RPMI7951 (cell line): ENCODE measurements at regions not wholly inside any gene's neighbourhood (a gene's known extent, or its start where the extent isn't known, plus 50 kb on each side); places are given as distances from the start of the nearest gene placed in this dataset.
A peak's percentile ranks its signal among the peaks of the same experiment; 100 is the strongest.
"Not testable (repeated sequence)": the region's sequence is repeated elsewhere in the genome, so short reads cannot be mapped to it uniquely, and the experiment has no call there.

Experiments used
- DNase-seq: peaks from one replicate; pipeline ENCODE4 v3.0.0-alpha.2; 2012; ENCODE audit warnings: low read depth

- DNase-seq = peak; percentile 16
Measured at GRCh38 chr7:6938284-6938683, 112.2 kb upstream of the CCZ1B start.

GRCh38 chr7:6939126-6939525, 113.1 kb upstream of the CCZ1B start:
- not testable (repeated sequence) for DNase-seq

- not testable (repeated sequence) for DNase-seq
Measured at GRCh38 chr7:6939896-6940295, 113.8 kb upstream of the CCZ1B start.

GRCh38 chr7:6946873-6947272, 120.8 kb upstream of the CCZ1B start:
- not testable (repeated sequence) for DNase-seq

GRCh38 chr7:6950231-6950630, 124.2 kb upstream of the CCZ1B start:
- DNase-seq = peak; percentile 53

GRCh38 chr7:6951553-6951952, 125.5 kb upstream of the CCZ1B start:
- DNase-seq = not testable (repeated sequence)

GRCh38 chr7:6953138-6953797, 127.2 kb upstream of the CCZ1B start:
- not testable (repeated sequence) for DNase-seq

GRCh38 chr7:6953798-6954181, 127.7 kb upstream of the CCZ1B start:
- DNase-seq = not testable (repeated sequence)

GRCh38 chr7:6955385-6955784, 129.3 kb upstream of the CCZ1B start:
- not testable (repeated sequence) for DNase-seq

GRCh38 chr7:6955990-6956566, 130.0 kb upstream of the CCZ1B start:
- DNase-seq = not testable (repeated sequence)

- DNase-seq = not testable (repeated sequence)
Measured at GRCh38 chr7:6958371-6958770, 132.3 kb upstream of the CCZ1B start.

- DNase-seq = not testable (repeated sequence)
Measured at GRCh38 chr7:6959942-6960341, 133.9 kb upstream of the CCZ1B start.

GRCh38 chr7:6962871-6963270, 136.8 kb upstream of the CCZ1B start:
- not testable (repeated sequence) for DNase-seq

- peak; percentile 33 for DNase-seq
Measured at GRCh38 chr7:6965051-6965450, 139.0 kb upstream of the CCZ1B start.

- not testable (repeated sequence) for DNase-seq
Measured at GRCh38 chr7:6970180-6970579, 144.1 kb upstream of the CCZ1B start.

- DNase-seq = not testable (repeated sequence)
Measured at GRCh38 chr7:6974876-6975275, 148.8 kb upstream of the CCZ1B start.

- DNase-seq = not testable (repeated sequence)
Measured at GRCh38 chr7:6975346-6975745, 149.3 kb upstream of the CCZ1B start.

GRCh38 chr7:6977368-6977767, 151.3 kb upstream of the CCZ1B start:
- DNase-seq = not testable (repeated sequence)

GRCh38 chr7:6978326-6978725, 152.3 kb upstream of the CCZ1B start:
- DNase-seq = peak; percentile 43

GRCh38 chr7:6979456-6979855, 153.4 kb upstream of the CCZ1B start:
- not testable (repeated sequence) for DNase-seq

GRCh38 chr7:6982375-6982774, 156.3 kb upstream of the CCZ1B start:
- not testable (repeated sequence) for DNase-seq

GRCh38 chr7:6986892-6987291, 160.8 kb upstream of the CCZ1B start:
- DNase-seq = not testable (repeated sequence)

- DNase-seq = not testable (repeated sequence)
Measured at GRCh38 chr7:6988608-6989007, 162.5 kb upstream of the CCZ1B start.
